Left forelimb (tissue), 1 donor: ENCODE measurements at regions not wholly inside any gene's neighbourhood (a gene's known extent, or its start where the extent isn't known, plus 50 kb on each side); places are given as distances from the start of the nearest gene placed in this dataset.
"Not testable (repeated sequence)": the region's sequence is repeated elsewhere in the genome, so short reads cannot be mapped to it uniquely, and the experiment has no call there.

Experiments used
- DNase-seq: peaks from one replicate; pipeline ENCODE4 v3.0.0-alpha.2; 2018; ENCODE audit warnings: low spot score

GRCh38 chr2:221997683-221998082, 301.1 kb downstream of the PAX3 start:
- no peak for DNase-seq

GRCh38 chr2:221997100-221997499, 301.7 kb downstream of the PAX3 start:
- DNase-seq, result no peak

- DNase-seq, result no peak
Measured at GRCh38 chr2:221994926-221995325, 303.9 kb downstream of the PAX3 start.

- DNase-seq, result not testable (repeated sequence)
Measured at GRCh38 chr2:221984376-221984775, 314.4 kb downstream of the PAX3 start.

GRCh38 chr2:221981912-221982470, 316.8 kb downstream of the PAX3 start:
- no peak for DNase-seq

- no peak for DNase-seq
Measured at GRCh38 chr2:221975151-221975550, 323.6 kb downstream of the PAX3 start.

- DNase-seq, result no peak
Measured at GRCh38 chr2:221973902-221974301, 324.9 kb downstream of the PAX3 start.

- no peak for DNase-seq
Measured at GRCh38 chr2:221973502-221973901, 325.3 kb downstream of the PAX3 start.

GRCh38 chr2:221972813-221973478, 325.9 kb downstream of the PAX3 start:
- DNase-seq, result no peak

GRCh38 chr2:221970389-221970788, 328.4 kb downstream of the PAX3 start:
- DNase-seq, result no peak

- DNase-seq, result no peak
Measured at GRCh38 chr2:221969830-221970144, 329.0 kb downstream of the PAX3 start.

GRCh38 chr2:221969087-221969829, 329.5 kb downstream of the PAX3 start:
- no peak for DNase-seq

GRCh38 chr2:221962186-221962585, 336.6 kb downstream of the PAX3 start:
- DNase-seq, result no peak

- no peak for DNase-seq
Measured at GRCh38 chr2:221961561-221961960, 337.2 kb downstream of the PAX3 start.

GRCh38 chr2:221958224-221958623, 340.6 kb downstream of the PAX3 start:
- no peak for DNase-seq

- no peak for DNase-seq
Measured at GRCh38 chr2:221948076-221948475, 350.7 kb downstream of the PAX3 start.

GRCh38 chr2:221944452-221944851, 354.3 kb downstream of the PAX3 start:
- DNase-seq, result not testable (repeated sequence)

- DNase-seq, result no peak
Measured at GRCh38 chr2:221943076-221943810, 355.6 kb downstream of the PAX3 start.

GRCh38 chr2:221931251-221931991, 359.3 kb upstream of the EPHA4 start:
- DNase-seq, result no peak

- DNase-seq, result no peak
Measured at GRCh38 chr2:221929259-221929658, 357.2 kb upstream of the EPHA4 start.

- DNase-seq, result no peak
Measured at GRCh38 chr2:221926327-221926726, 354.2 kb upstream of the EPHA4 start.

- no peak for DNase-seq
Measured at GRCh38 chr2:221924576-221924975, 352.5 kb upstream of the EPHA4 start.
